ENCODE measurements at regions not wholly inside any gene's neighbourhood (a gene's known extent, or its start where the extent isn't known, plus 50 kb on each side); places are given as distances from the start of the nearest gene placed in this dataset.
"Not testable (repeated sequence)": the region's sequence is repeated elsewhere in the genome, so short reads cannot be mapped to it uniquely, and the experiment has no call there.

DNA sequence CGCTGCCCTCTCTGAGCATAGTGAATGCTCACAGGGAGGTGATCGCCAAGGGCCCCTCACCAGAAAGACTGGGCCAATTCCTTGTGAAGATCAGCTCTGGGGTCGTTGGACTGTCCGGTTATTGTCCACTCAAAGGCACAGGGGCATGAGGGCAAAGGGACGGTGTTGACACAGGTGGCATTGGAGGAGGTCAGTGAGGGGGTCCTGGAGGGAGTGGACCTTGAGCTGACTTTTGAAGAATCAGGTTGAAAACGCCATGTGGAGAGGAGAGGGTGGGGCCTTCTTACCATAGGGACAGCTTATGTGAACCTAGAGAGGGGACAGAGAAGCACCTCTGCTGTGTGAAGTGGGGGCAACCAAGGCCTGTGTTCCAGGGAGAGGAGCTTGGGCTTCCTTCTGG lies 131.5 kb downstream of the TFCP2L1 start:
- 79 to 80% methylated on average over 6 of the region's 6 CpGs for WGBS, 2 donors
- no peak overlapping the region for H3K27ac ChIP-seq
- intact Hi-C loops (cut with DNase I), result no loop called here

DNA sequence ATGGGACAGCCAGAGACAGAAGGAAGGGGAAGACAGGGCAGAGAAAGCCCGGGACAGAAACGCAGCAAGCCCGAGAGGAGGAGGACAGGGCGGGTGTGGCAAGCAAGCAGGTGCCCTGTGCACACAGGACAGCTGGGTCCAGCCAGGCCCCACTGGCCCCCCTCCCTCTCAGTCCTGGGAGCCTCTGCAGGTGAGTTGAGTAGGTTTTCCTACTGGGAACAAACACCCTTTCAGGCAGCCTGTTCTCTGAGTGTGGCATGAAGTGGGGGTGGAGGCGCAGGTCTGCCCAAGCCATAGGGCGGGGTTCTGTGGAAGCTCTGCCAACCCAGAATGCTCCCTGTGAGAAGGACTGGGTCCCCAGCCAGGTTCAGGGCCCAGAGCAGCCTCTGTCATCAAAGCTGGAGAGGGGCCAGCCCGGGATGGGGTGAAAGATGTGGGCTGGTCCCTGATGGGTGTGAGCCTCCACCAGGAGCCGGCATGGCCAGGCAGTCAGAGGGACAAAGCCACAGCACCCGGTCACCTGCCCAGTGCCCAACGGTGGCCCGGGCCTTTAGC lies 129.4 kb downstream of the TFCP2L1 start:
- Histone ChIP-seq H3K4me1 (peaks cover 14% of the 10 kb centered on the region), H3K27ac (peak overlapping the region in 3 of 4 donors; percentile 14 to 79 (median 67)), H3K4me3 (no peak overlapping the region), H3K27me3 (no peaks in the 10 kb centered on the region), H3K36me3 (replicated peaks in 1 of 2; ENCODE audit: insufficient read depth in 1 of 2, low read depth in 2 of 2) (no peaks in the 10 kb centered on the region), H3K9me3 (peaks cover 0 to 6% (median 0%) of the 10 kb centered on the region in 3 donors)
- no peak for TF ChIP-seq POLR2A (IDR thresholded peaks at IDR 0.05)
- TF ChIP-seq, protein P1, sequence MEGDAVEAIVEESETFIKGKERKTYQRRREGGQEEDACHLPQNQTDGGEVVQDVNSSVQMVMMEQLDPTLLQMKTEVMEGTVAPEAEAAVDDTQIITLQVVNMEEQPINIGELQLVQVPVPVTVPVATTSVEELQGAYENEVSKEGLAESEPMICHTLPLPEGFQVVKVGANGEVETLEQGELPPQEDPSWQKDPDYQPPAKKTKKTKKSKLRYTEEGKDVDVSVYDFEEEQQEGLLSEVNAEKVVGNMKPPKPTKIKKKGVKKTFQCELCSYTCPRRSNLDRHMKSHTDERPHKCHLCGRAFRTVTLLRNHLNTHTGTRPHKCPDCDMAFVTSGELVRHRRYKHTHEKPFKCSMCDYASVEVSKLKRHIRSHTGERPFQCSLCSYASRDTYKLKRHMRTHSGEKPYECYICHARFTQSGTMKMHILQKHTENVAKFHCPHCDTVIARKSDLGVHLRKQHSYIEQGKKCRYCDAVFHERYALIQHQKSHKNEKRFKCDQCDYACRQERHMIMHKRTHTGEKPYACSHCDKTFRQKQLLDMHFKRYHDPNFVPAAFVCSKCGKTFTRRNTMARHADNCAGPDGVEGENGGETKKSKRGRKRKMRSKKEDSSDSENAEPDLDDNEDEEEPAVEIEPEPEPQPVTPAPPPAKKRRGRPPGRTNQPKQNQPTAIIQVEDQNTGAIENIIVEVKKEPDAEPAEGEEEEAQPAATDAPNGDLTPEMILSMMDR (IDR thresholded peaks at IDR 0.05), result peak in 4 of 7 experiments; percentile 7 to 23 (median 14)
- intact Hi-C loops (cut with DNase I), result no loop called here
- whole genome bisulfite sequencing, 2 donors, result 7 to 24% methylated on average over 5 to 11 of the region's 11 CpGs
- DNase-seq, result peak; percentile 83 to 93 (median 91)
- ATAC-seq, result peak; percentile 98

More for the DNA sequence above, 131.5 kb downstream of the TFCP2L1 start:
- Histone ChIP-seq H3K4me1 (peaks cover 14% of the 10 kb centered on the region), H3K27me3 (no peaks in the 10 kb centered on the region), H3K4me3 (no peak overlapping the region), H3K9me3 (peaks cover 0 to 6% (median 0%) of the 10 kb centered on the region in 3 donors), H3K36me3 (replicated peaks in 1 of 2; ENCODE audit: insufficient read depth in 1 of 2, low read depth in 2 of 2) (no peaks in the 10 kb centered on the region)
- no peak for DNase-seq
- no peak for ATAC-seq
- TF ChIP-seq, protein P1 (IDR thresholded peaks at IDR 0.05), result no peak
- no peak for TF ChIP-seq POLR2A (IDR thresholded peaks at IDR 0.05)

DNA sequence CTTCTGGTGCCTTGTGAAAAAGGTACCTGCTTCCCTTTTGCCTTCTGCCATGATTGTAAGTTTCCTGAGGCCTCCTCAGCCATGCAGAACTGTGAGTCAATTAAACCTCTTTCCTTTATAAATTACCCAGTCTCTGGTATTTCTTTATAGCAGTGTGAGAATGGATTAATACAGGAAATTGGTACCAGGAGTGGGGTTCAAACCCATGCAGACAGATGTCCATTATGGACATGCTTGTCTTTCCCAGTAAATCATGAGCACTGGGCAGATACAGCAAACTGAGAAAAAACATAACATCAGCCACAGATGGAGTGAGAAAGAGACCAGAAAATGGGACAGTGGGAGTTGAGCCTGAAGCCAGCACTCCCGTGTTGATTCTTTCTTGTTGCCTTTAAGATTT lies 127.5 kb downstream of the TFCP2L1 start:
- H3K36me3 ChIP-seq (replicated peaks in 1 of 2; ENCODE audit: insufficient read depth in 1 of 2, low read depth in 2 of 2); DNase-seq; H3K27ac ChIP-seq; intact Hi-C loops (cut with DNase I); H3K4me3 ChIP-seq; H3K9me3 ChIP-seq; H3K27me3 ChIP-seq; ATAC-seq: not testable (repeated sequence)
- WGBS, 2 donors, result 92 to 95% methylated on average over 1 of the region's 1 CpG
- H3K4me1 ChIP-seq, result peaks cover 14% of the 10 kb centered on the region

GRCh38 chr2:121159291-121160071 lies 125.5 kb downstream of the TFCP2L1 start:
- TF ChIP-seq POLR2A (IDR thresholded peaks at IDR 0.05), result no peak
- TF ChIP-seq, protein P1 (IDR thresholded peaks at IDR 0.05), result no peak
- Histone ChIP-seq H3K4me3 (no peak overlapping the region), H3K36me3 (replicated peaks in 1 of 2; ENCODE audit: insufficient read depth in 1 of 2, low read depth in 2 of 2) (no peaks in the 10 kb centered on the region), H3K27ac (no peak overlapping the region), H3K9me3 (peaks cover 0 to 6% (median 0%) of the 10 kb centered on the region in 3 donors), H3K27me3 (no peaks in the 10 kb centered on the region), H3K4me1 (peaks cover 14% of the 10 kb centered on the region)
- intact Hi-C loops (cut with DNase I), result no loop called here
- ATAC-seq, result no peak
- DNase-seq, result no peak
- 72 to 74% methylated on average over 6 to 8 of the region's 8 CpGs for WGBS, 2 donors

- Histone ChIP-seq H3K27ac (no peak overlapping the region), H3K27me3 (no peaks in the 10 kb centered on the region), H3K4me3 (no peak overlapping the region), H3K36me3 (replicated peaks in 1 of 2; ENCODE audit: insufficient read depth in 1 of 2, low read depth in 2 of 2) (no peaks in the 10 kb centered on the region), H3K9me3 (peaks cover 0 to 6% (median 0%) of the 10 kb centered on the region in 3 donors), H3K4me1 (peaks cover 7% of the 10 kb centered on the region)
- TF ChIP-seq, protein P1 (IDR thresholded peaks at IDR 0.05), result no peak
- TF ChIP-seq POLR2A (IDR thresholded peaks at IDR 0.05), result no peak
- intact Hi-C loops (cut with DNase I), result no loop called here
- DNase-seq (no peak), ATAC-seq (no peak)
- WGBS, 2 donors, result 87 to 92% methylated on average over 4 of the region's 4 CpGs
These were observed 124.6 kb downstream of the TFCP2L1 start for GRCh38 chr2:121160366-121160765.
